HG03469 (cell line): ENCODE measurements at regions not wholly inside any gene's neighbourhood (a gene's known extent, or its start where the extent isn't known, plus 50 kb on each side); places are given as distances from the start of the nearest gene placed in this dataset.
"Not testable (repeated sequence)": the region's sequence is repeated elsewhere in the genome, so short reads cannot be mapped to it uniquely, and the experiment has no call there.

Experiments used
- ATAC-seq: cut with Tn5 transposase; IDR thresholded peaks from one replicate; pipeline ENCODE4 v1.9.1; 2021; ENCODE audit warnings: mild to moderate bottlenecking, moderate library complexity, moderate number of reproducible peaks; ENCODE audit not compliant: unreplicated experiment

GRCh38 chr2:125207431-125207830 lies 1182.3 kb downstream of the CNTNAP5 start:
- no peak for ATAC-seq

DNA sequence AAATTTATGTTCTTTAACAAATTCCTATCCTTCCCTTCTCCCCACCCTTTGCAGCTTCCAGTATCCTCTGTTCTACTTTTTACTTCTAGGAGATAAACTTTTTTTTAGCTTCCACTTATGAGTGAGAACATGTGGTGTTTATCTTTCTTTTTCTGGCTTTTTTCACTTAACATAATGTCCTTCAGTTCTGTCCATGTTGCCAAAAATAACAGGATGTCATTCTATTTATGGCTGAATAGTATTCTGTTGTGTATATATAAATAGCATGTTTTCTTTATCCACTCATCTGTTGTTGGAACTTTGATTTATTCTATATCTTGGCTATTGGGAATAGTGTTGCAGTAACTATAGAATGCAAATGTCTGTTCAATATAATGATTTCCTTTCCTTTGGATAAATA lies 1191.2 kb downstream of the CNTNAP5 start:
- no peak for ATAC-seq

GRCh38 chr2:125224188-125224587 lies 1199.1 kb downstream of the CNTNAP5 start:
- no peak for ATAC-seq

- no peak for ATAC-seq
Observed at GRCh38 chr2:125224830-125225229, 1199.7 kb downstream of the CNTNAP5 start.

DNA sequence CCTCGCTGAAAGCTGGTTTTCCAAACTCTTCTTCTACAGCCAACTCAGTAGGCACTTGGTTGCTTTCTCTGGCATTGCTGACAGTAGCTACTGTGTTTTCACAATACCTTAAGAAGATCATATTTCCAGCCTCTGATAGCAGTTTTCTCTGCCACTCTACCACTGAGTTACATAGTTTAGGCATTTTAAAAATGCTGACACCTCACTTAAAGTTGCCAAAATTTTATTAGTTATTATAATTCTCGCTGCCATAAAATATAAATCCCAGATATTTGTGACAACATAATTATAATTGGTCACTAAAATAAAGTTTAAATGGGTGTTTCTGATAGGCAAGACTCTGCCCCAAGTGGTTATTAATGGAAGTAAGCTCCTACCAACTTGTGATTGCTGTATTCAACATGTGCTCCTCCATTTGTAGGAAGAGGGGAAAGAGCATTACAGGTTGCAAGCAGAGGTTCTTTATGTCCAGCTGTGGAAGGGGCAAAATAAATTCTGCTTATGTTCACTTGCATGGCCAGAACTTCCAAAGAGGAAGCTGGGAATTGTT lies 1202.8 kb downstream of the CNTNAP5 start:
- ATAC-seq: no peak

DNA sequence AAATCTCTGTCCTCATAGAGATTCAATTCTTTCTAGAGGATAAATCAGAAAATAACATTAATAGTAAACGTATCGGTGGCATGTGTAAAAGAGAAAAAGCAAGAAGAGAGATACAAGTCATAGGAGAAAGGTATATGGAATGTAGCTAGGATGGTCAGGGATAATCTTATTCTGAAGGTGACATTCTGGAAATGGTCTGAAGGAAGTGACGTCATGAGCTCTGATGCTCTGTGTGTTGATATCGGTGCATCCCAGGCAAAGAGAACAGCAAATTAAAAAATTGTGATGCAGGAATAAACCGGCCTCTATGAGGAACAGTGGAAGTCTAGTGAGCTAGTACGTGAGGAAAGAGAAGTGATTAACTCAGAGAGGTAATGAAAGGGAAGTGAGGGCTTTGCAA lies 1215.8 kb downstream of the CNTNAP5 start:
- no peak for ATAC-seq

DNA sequence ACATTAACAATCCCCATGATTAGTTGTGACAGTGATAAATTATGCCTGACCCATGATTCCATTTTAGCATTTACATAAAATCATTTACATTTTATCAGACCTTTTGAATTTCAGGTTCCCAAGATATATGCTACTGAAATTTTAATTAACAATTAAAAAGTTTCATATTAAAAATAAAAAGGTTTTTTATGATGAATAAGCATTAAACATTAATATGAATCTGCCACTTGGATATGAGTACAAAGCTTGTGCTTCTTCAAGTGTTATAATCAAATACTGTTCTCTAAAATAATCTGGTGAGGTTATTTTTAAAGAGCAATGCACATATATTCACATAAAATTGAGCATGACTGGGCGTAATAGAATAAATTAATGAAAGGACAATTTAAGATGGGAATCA lies 1218.0 kb downstream of the CNTNAP5 start:
- ATAC-seq: no peak

DNA sequence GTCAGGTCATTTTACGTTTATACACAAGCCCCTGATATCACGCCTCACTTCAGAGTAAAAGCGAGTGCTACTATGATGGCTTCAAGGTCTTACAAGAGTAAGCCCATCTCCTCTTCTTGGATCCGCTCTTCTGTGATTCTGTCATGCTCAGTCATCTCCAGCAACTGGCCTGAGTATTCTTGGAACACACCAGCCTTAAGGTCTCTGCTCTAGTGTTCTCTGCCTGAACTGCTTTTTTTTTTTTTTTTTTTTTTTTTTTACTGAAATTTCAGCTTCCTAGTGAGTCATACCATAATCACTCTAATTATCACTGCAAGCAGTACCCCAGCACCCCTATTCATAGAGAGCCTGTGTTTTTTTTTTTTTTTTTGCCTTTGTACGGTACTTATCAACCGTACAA lies 1228.9 kb downstream of the CNTNAP5 start:
- ATAC-seq: no peak

GRCh38 chr2:125259451-125259850 lies 1234.4 kb downstream of the CNTNAP5 start:
- no peak for ATAC-seq

- not testable (repeated sequence) for ATAC-seq
Observed at GRCh38 chr2:125260366-125260930, 1235.4 kb downstream of the CNTNAP5 start.

DNA sequence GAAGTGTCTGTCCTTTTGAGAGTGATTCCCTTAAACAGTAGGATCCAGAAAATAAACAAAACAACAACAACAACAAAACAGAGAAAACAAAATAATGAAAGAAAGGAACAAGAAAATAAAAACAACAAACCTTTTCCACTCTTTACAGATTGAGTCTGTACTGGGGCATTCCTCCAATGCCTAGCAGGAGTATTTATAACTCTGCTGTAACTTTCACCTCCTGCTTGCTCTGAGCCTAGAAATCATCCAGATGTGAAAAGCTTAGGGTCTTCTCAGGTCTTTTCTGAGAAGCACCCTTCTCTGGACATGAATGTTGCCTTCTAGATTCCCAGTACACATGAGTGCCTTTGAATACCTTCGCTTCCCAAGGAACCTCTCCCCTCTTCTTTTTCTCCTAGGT lies 1239.4 kb downstream of the CNTNAP5 start:
- no peak for ATAC-seq

DNA sequence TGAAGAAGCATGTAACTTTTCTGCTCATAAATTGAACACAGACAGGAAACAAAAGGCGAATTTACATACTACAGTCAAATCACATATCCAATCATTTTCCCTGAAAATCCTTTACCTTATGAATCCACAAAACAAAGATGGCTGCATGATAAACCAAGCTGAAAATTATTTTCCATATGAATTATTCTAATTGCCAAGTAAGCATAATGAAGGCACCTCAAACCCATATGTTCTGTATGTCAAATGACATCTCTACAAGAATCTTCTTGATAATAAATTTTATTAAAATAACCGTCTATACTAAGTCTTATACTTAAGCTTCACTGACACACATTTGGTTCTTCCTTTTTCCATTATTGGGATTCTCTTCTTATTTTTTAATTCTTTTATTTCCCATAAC lies 1242.6 kb downstream of the CNTNAP5 start:
- ATAC-seq: no peak

- no peak for ATAC-seq
Observed at GRCh38 chr2:125272651-125273050, 1247.6 kb downstream of the CNTNAP5 start.

DNA sequence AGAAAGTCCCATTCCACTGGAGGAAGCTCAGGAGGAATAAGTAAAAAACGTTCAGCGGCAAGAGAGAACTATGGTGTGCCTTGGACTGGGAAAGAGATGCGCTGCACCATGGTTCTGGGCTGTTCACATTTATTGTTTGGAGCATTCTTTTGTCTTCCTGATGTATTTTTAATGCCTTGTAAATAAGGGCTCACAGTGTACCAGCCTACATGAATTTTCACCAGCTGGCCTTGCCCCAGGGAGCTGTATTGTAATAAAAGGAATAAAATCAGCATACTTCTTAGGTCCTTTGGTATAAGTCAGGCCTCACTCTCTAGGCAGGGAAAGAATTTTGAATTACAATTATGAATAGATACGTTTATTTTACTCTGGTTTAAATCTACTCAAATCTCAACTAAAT lies 1249.6 kb downstream of the CNTNAP5 start:
- ATAC-seq: no peak

- no peak for ATAC-seq
Observed at GRCh38 chr2:125280265-125280664, 1255.2 kb downstream of the CNTNAP5 start.

DNA sequence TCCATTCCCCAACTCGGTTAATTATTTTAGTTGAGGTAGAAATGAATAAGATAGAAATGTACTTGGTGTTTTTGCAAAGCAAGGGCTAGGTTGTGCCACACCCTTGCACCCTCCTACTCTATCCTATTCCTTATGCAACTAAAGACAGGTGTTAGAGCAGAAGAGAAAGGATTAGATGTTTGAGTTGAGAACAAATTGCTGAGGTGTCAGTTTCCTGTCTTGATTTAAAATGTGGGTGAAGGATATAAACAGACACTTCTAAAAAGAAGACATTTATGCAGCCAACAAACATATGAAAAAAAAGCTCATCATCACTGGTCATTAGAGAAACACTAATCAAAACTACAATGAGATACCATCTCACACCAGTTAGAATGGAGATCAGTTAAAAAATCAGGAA lies 1256.2 kb downstream of the CNTNAP5 start:
- no peak for ATAC-seq

DNA sequence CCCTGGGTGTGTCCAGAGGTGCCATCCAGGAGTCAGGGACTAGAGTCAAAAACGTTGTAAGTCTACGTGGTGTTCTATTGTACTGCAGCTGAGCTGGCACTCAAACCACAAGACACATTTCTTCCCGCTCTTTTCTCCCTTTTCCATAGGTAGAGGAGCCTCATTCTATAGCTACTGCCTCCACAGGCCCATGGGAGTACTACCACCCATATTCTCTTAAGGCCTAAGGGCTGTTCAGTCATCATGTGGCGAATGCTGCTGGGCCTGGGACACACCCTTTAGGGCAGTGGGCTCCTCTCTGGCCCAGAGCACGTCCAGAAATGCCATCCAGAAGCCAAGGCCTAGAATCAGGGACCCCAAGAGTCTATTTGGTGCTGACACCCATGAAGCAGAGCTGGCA lies 1271.7 kb downstream of the CNTNAP5 start:
- no peak for ATAC-seq

DNA sequence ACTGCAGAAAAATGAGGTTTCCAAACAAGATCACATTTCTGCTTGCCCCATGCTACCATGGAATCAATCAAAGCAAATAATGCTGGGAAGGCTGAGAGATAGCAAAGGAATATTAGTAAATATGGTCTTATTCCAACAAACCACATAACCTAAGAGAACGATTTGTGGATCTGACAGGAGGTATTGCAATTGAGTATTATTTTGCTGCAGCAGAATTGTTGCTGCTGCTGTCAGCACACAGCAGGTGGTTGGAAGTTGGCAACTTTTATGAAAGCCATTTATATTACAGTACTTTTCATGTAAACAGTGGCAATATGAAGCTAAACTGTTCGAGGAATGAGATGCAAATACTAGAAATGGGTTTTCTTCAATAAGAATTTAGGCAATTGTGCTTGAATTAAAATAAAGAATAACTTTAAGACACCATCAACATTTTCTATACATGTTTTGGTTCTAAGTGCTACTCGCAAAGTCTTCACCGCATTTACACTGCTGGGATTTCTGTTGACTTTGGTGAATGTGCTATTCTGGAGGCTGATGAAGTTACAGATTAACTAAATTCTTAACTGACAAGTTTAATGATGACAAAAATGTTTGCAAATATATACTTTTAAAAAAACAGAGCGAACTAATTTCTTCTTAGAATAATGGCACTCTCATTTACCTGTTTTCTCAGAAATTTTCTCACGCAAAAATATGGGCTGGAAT lies 1285.7 kb downstream of the CNTNAP5 start:
- no peak for ATAC-seq

- ATAC-seq: no peak
Observed at GRCh38 chr2:125312342-125312741, 1287.3 kb downstream of the CNTNAP5 start.

DNA sequence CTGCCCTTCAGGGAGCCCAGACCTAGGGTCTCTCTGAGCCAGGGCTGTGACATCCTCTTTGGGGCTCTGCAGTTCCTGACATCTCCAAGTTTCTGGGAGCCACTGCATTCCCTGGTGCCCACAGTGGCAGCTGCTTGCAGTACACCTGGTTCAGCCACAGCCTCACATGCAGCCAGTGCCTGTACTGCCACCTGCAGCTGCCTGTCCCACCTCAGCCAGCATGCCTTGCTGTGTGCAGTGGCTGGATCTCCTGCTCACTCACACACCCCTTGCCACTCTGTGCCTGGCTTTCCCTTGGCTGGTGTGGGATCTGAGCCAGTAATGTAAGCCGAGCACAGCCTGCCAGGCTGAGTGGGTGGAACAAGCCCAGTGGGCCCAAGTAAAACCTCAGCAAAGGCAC lies 1288.7 kb downstream of the CNTNAP5 start:
- ATAC-seq: no peak

GRCh38 chr2:125318740-125319139 lies 1293.7 kb downstream of the CNTNAP5 start:
- ATAC-seq: no peak

- ATAC-seq: no peak
Observed at GRCh38 chr2:125324273-125324672, 1299.2 kb downstream of the CNTNAP5 start.

DNA sequence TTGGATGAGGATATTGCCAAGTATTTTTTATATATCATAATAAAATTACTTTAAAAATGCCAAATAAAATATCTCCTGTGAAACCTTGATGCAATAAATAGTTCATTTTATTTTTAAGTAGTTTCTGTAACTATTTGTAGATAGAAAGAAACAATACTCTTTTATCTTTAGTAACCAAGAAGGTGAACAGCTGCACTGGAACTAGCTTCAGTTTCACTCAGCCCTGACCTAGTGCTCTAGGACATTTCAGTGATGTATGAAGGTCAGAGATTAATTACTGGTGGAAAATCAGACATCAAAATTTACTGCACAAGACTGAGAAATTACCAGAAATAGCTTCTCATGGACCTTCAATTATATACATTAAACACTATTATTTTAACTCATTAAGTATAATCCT lies 1305.0 kb downstream of the CNTNAP5 start:
- peak; percentile 67 for ATAC-seq
